ENCODE measurements at regions not wholly inside any gene's neighbourhood (a gene's known extent, or its start where the extent isn't known, plus 50 kb on each side); places are given as distances from the start of the nearest gene placed in this dataset.

- Histone ChIP-seq H3K27me3 (no peaks in the 10 kb centered on the region), H3K9me3 (no peaks in the 10 kb centered on the region), H3K4me1 (no peaks in the 10 kb centered on the region), H3K36me3 (no peaks in the 10 kb centered on the region), H3K27ac (no peak overlapping the region), H3K4me3 (no peak overlapping the region)
- no peak for DNase-seq (ENCODE audit: low spot score in 2 of 2)
- intact Hi-C loops (cut with DNase I; ENCODE audit: low total_unique reads), result no loop called here
- no peak for TF ChIP-seq CTCF (IDR thresholded peaks at IDR 0.05)
- TF ChIP-seq POLR2AphosphoS5 (IDR thresholded peaks at IDR 0.05), result no peak
- no peak for TF ChIP-seq POLR2A (IDR thresholded peaks at IDR 0.05)
Measured at GRCh38 chr9:1759009-1759408, 256.1 kb upstream of the SMARCA2 start.

GRCh38 chr9:1759771-1760300 lies 255.3 kb upstream of the SMARCA2 start:
- TF ChIP-seq POLR2A (IDR thresholded peaks at IDR 0.05) (no peak), CTCF (IDR thresholded peaks at IDR 0.05) (no peak), POLR2AphosphoS5 (IDR thresholded peaks at IDR 0.05) (no peak)
- intact Hi-C loops (cut with DNase I; ENCODE audit: low total_unique reads), result no loop called here
- no peak overlapping the region for H3K27ac ChIP-seq
- H3K9me3 ChIP-seq, result no peaks in the 10 kb centered on the region
- H3K4me3 ChIP-seq, result no peak overlapping the region
- H3K4me1 ChIP-seq, result no peaks in the 10 kb centered on the region
- DNase-seq (ENCODE audit: low spot score in 2 of 2), result no peak
- no peaks in the 10 kb centered on the region for H3K36me3 ChIP-seq
- H3K27me3 ChIP-seq, result no peaks in the 10 kb centered on the region

GRCh38 chr9:1761807-1762206 lies 253.3 kb upstream of the SMARCA2 start:
- Histone ChIP-seq H3K36me3 (no peaks in the 10 kb centered on the region), H3K4me3 (no peak overlapping the region), H3K4me1 (no peaks in the 10 kb centered on the region), H3K27ac (no peak overlapping the region), H3K27me3 (no peaks in the 10 kb centered on the region), H3K9me3 (no peaks in the 10 kb centered on the region)
- no peak for DNase-seq (ENCODE audit: low spot score in 2 of 2)
- intact Hi-C loops (cut with DNase I; ENCODE audit: low total_unique reads), result no loop called here
- TF ChIP-seq POLR2AphosphoS5 (IDR thresholded peaks at IDR 0.05), result no peak
- TF ChIP-seq POLR2A (IDR thresholded peaks at IDR 0.05), result no peak

GRCh38 chr9:1766042-1766441 lies 249.1 kb upstream of the SMARCA2 start:
- intact Hi-C loops (cut with DNase I; ENCODE audit: low total_unique reads), result no loop called here
- no peaks in the 10 kb centered on the region for H3K36me3 ChIP-seq
- H3K9me3 ChIP-seq, result no peaks in the 10 kb centered on the region
- no peaks in the 10 kb centered on the region for H3K4me1 ChIP-seq
- no peak overlapping the region for H3K4me3 ChIP-seq
- DNase-seq (ENCODE audit: low spot score in 2 of 2), result no peak
- TF ChIP-seq POLR2AphosphoS5 (IDR thresholded peaks at IDR 0.05), result no peak
- no peak for TF ChIP-seq POLR2A (IDR thresholded peaks at IDR 0.05)
- TF ChIP-seq CTCF (IDR thresholded peaks at IDR 0.05), result no peak
- no peak overlapping the region for H3K27ac ChIP-seq
- H3K27me3 ChIP-seq, result no peaks in the 10 kb centered on the region

GRCh38 chr9:1768561-1768960 lies 246.6 kb upstream of the SMARCA2 start:
- no peak for TF ChIP-seq POLR2AphosphoS5 (IDR thresholded peaks at IDR 0.05)
- no peak for TF ChIP-seq POLR2A (IDR thresholded peaks at IDR 0.05)
- no peak for TF ChIP-seq CTCF (IDR thresholded peaks at IDR 0.05)
- intact Hi-C loops (cut with DNase I; ENCODE audit: low total_unique reads), result no loop called here
- DNase-seq (ENCODE audit: low spot score in 2 of 2), result no peak
- Histone ChIP-seq H3K27ac (no peak overlapping the region), H3K27me3 (no peaks in the 10 kb centered on the region), H3K36me3 (no peaks in the 10 kb centered on the region), H3K4me3 (no peak overlapping the region), H3K4me1 (no peaks in the 10 kb centered on the region), H3K9me3 (no peaks in the 10 kb centered on the region)
